ENCODE measurements at regions not wholly inside any gene's neighbourhood (a gene's known extent, or its start where the extent isn't known, plus 50 kb on each side); places are given as distances from the start of the nearest gene placed in this dataset.

DNA sequence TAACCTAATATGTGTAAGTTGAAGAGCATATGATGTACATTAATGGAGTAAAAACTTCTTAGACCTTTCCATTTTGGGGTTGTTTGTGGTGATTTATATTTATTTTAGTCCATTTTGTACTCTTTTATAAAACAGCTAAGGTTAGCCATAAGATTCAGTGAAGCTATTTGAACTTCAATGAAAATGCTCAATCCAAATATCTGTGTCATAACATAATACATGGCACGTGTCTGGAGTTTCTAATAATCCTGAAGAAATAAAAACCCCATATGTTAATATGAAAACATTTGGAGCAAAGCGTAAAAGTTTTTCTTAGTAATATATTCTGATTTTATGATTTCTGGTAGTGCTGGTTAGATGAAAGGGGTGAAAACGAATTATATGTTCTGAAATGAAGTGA lies 1729.7 kb downstream of the PCDH9 start (continued):
- TF ChIP-seq ZNF281 (CRISPR knock-in tag; IDR thresholded peaks at IDR 0.05), result no peak
- TF ChIP-seq CBFB (CRISPR knock-in tag; IDR thresholded peaks at IDR 0.05; ENCODE audit: low read depth), result no peak

- H3K27me3 Mint-ChIP-seq (ENCODE audit: low read depth), result peaks cover 5% of the 10 kb centered on the region; the same call in 1 of the 2 replicates
- H3K4me1 Mint-ChIP-seq, result no peaks in the 10 kb centered on the region
- DNase-seq (ENCODE audit: low spot score), result no peak
- ChIA-PET POLR2A (no interaction called here), CTCF (no interaction called here)
- H3K27ac Mint-ChIP-seq, result no peak overlapping the region
- no peak overlapping the region for H3K4me3 Mint-ChIP-seq
- ATAC-seq, result no peak
- peaks cover 6% of the 10 kb centered on the region; the same call in 1 of the 2 replicates for H3K9me3 Mint-ChIP-seq
- TF ChIP-seq GABPB1 (CRISPR knock-in tag; IDR thresholded peaks at IDR 0.05), result no peak
- no peaks in the 10 kb centered on the region for H3K36me3 Mint-ChIP-seq
These were observed 1730.9 kb downstream of the PCDH9 start for GRCh38 chr13:65499256-65499655.

- no peak overlapping the region for H3K27ac Mint-ChIP-seq
- peaks cover 4% of the 10 kb centered on the region; the same call in 1 of the 2 replicates for H3K4me1 Mint-ChIP-seq
- H3K36me3 Mint-ChIP-seq, result no peaks in the 10 kb centered on the region
- no peak for ATAC-seq
- CTCF ChIA-PET, result no interaction called here
- no peak for DNase-seq (ENCODE audit: low spot score)
- no peaks in the 10 kb centered on the region for H3K9me3 Mint-ChIP-seq
- peaks cover 16% of the 10 kb centered on the region for H3K27me3 Mint-ChIP-seq (ENCODE audit: low read depth)
- POLR2A ChIA-PET, result no interaction called here
- no peak overlapping the region for H3K4me3 Mint-ChIP-seq
- TF ChIP-seq MYBL2 (CRISPR knock-in tag; IDR thresholded peaks at IDR 0.05) (no peak), JAZF1 (CRISPR knock-in tag; IDR thresholded peaks at IDR 0.05) (no peak), ATF1 (CRISPR knock-in tag; IDR thresholded peaks at IDR 0.05) (no peak), ESRRA (CRISPR knock-in tag; IDR thresholded peaks at IDR 0.05; ENCODE audit: borderline replicate concordance) (no peak), TP53 (CRISPR knock-in tag; IDR thresholded peaks at IDR 0.05) (no peak), RELA (CRISPR knock-in tag; IDR thresholded peaks at IDR 0.05; ENCODE audit: borderline replicate concordance) (no peak), USF2 (CRISPR knock-in tag; IDR thresholded peaks at IDR 0.05) (no peak), ZNF317 (CRISPR knock-in tag; IDR thresholded peaks at IDR 0.05; ENCODE audit: borderline replicate concordance, low read depth) (no peak), ZNF281 (CRISPR knock-in tag; IDR thresholded peaks at IDR 0.05) (no peak), ZNF138 (CRISPR knock-in tag; conservative IDR thresholded peaks at IDR 0.05) (no peak), NFATC4 (CRISPR knock-in tag; IDR thresholded peaks at IDR 0.05) (no peak), ETV6 (CRISPR knock-in tag; IDR thresholded peaks at IDR 0.05) (no peak), PRRX2 (CRISPR knock-in tag; IDR thresholded peaks at IDR 0.05) (no peak), ZNF416 (CRISPR knock-in tag; IDR thresholded peaks at IDR 0.05) (no peak), GABPB1 (CRISPR knock-in tag; IDR thresholded peaks at IDR 0.05) (no peak)
- TF ChIP-seq, protein P1, sequence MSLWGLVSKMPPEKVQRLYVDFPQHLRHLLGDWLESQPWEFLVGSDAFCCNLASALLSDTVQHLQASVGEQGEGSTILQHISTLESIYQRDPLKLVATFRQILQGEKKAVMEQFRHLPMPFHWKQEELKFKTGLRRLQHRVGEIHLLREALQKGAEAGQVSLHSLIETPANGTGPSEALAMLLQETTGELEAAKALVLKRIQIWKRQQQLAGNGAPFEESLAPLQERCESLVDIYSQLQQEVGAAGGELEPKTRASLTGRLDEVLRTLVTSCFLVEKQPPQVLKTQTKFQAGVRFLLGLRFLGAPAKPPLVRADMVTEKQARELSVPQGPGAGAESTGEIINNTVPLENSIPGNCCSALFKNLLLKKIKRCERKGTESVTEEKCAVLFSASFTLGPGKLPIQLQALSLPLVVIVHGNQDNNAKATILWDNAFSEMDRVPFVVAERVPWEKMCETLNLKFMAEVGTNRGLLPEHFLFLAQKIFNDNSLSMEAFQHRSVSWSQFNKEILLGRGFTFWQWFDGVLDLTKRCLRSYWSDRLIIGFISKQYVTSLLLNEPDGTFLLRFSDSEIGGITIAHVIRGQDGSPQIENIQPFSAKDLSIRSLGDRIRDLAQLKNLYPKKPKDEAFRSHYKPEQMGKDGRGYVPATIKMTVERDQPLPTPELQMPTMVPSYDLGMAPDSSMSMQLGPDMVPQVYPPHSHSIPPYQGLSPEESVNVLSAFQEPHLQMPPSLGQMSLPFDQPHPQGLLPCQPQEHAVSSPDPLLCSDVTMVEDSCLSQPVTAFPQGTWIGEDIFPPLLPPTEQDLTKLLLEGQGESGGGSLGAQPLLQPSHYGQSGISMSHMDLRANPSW (CRISPR knock-in tag; conservative IDR thresholded peaks at IDR 0.05; ENCODE audit: low read depth), result no peak
- TF ChIP-seq, protein P2, sequence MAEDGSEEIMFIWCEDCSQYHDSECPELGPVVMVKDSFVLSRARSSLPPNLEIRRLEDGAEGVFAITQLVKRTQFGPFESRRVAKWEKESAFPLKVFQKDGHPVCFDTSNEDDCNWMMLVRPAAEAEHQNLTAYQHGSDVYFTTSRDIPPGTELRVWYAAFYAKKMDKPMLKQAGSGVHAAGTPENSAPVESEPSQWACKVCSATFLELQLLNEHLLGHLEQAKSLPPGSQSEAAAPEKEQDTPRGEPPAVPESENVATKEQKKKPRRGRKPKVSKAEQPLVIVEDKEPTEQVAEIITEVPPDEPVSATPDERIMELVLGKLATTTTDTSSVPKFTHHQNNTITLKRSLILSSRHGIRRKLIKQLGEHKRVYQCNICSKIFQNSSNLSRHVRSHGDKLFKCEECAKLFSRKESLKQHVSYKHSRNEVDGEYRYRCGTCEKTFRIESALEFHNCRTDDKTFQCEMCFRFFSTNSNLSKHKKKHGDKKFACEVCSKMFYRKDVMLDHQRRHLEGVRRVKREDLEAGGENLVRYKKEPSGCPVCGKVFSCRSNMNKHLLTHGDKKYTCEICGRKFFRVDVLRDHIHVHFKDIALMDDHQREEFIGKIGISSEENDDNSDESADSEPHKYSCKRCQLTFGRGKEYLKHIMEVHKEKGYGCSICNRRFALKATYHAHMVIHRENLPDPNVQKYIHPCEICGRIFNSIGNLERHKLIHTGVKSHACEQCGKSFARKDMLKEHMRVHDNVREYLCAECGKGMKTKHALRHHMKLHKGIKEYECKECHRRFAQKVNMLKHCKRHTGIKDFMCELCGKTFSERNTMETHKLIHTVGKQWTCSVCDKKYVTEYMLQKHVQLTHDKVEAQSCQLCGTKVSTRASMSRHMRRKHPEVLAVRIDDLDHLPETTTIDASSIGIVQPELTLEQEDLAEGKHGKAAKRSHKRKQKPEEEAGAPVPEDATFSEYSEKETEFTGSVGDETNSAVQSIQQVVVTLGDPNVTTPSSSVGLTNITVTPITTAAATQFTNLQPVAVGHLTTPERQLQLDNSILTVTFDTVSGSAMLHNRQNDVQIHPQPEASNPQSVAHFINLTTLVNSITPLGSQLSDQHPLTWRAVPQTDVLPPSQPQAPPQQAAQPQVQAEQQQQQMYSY (CRISPR knock-in tag; IDR thresholded peaks at IDR 0.05), result no peak
- TF ChIP-seq, protein P3, sequence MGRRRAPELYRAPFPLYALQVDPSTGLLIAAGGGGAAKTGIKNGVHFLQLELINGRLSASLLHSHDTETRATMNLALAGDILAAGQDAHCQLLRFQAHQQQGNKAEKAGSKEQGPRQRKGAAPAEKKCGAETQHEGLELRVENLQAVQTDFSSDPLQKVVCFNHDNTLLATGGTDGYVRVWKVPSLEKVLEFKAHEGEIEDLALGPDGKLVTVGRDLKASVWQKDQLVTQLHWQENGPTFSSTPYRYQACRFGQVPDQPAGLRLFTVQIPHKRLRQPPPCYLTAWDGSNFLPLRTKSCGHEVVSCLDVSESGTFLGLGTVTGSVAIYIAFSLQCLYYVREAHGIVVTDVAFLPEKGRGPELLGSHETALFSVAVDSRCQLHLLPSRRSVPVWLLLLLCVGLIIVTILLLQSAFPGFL (CRISPR knock-in tag; IDR thresholded peaks at IDR 0.05; ENCODE audit: borderline replicate concordance), result no peak
These were observed 1732.9 kb downstream of the PCDH9 start for GRCh38 chr13:65497265-65497664.
